ENCODE measurements at regions not wholly inside any gene's neighbourhood (a gene's known extent, or its start where the extent isn't known, plus 50 kb on each side); places are given as distances from the start of the nearest gene placed in this dataset.

DNA sequence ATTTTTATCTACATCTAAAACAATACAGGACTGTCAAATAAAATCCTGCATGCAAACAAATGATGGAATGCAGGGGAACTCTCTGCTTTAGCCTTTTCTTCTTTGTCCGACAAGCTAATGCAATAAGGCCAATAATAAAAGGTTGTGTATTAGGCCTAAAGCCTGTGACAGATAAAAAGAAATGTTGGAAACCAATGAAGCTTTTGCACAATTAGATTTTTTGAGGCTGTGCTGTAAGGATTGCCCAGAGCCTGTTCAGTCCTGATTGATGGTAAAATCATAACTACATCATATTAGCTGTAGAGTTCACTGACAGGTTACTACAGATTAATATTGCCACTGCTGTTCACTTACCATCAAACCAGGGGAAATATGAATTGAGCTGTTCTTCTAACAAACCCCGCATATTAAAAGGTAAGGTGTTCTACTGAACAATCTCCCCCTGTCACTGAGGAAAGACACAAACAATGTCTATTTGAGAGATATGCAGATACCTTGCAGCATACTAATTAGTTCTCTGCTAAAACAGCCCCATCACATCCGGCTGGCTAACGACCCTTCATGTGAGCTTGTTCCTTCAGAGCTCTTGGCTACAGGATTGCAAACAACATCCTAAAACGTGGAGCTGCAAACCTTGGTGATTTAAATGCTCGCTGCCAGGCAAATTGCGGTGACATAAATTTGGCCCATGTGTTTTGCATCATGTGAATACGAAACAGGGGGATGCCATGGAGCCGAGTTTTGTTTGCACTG is 305.4 kb downstream of the MTX2 start:
- TF ChIP-seq EZH2 (IDR thresholded peaks at IDR 0.05) (no peak), POLR2AphosphoS5 (IDR thresholded peaks at IDR 0.05; ENCODE audit: borderline replicate concordance, low read depth, low read length) (no peak)
